SK-N-SH treated with all-trans-retinoic acid at 6 μM for 48 hours (cell line): ENCODE measurements at regions not wholly inside any gene's neighbourhood (a gene's known extent, or its start where the extent isn't known, plus 50 kb on each side); places are given as distances from the start of the nearest gene placed in this dataset.

ENCODE experiments used
- ARNTL ChIP-seq: fragments of 450-650 bp; formaldehyde crosslinking; IDR thresholded peaks from 2 replicates; pipeline ENCODE4 v1.5.0; 2020; ENCODE audit warnings: low read depth, mild to moderate bottlenecking, moderate library complexity, borderline replicate concordance
- RARB ChIP-seq: fragments of 250-450 bp; sonication (Bioruptor Pico); IDR thresholded peaks from 2 replicates; pipeline ENCODE4 v1.8.0; 2021; ENCODE audit warnings: mild to moderate bottlenecking, moderate library complexity

GRCh38 chr3:74771401-74771800 is 156.9 kb upstream of the CNTN3 start:
- TF ChIP-seq ARNTL (CRISPR knock-in tag) (no peak), RARB (CRISPR knock-in tag) (no peak)
